HCT116 (cell line): ENCODE measurements at regions not wholly inside any gene's neighbourhood (a gene's known extent, or its start where the extent isn't known, plus 50 kb on each side); places are given as distances from the start of the nearest gene placed in this dataset.

ENCODE experiments used
- ATAC-seq: fragments of 200-7000 bp; cut with Tn5 transposase; 2 replicates; pipeline ENCODE4 v1.9.1; 2020; ENCODE audit warnings: mild to moderate bottlenecking, moderate library complexity
- BruUV-seq: library from RNA; stranded (reverse); fragments of 400-500 nt; replicated peaks from 2 replicates; lab custom pipeline; 2021; lab: Mats Ljungman, UMichigan
- CTCF ChIA-PET: fragments of 300-600 bp; sonication (Branson Sonifier 250); formaldehyde crosslinking; loops from one replicate; lab custom pipeline; 2021; ENCODE audit warnings: antibody characterized with exemption; lab: Charles Lee
- POLR2A ChIA-PET: fragments of 300-600, 350-600 bp; sonication (Branson Sonifier 250); formaldehyde crosslinking; loops from one replicate; lab custom pipeline; 2021; ENCODE audit warnings: antibody characterized with exemption; lab: Charles Lee
- RAD21 ChIA-PET, 2 experiments: fragments of 300-600 bp; sonication (Branson Sonifier 250); formaldehyde crosslinking; loops; one replicate each; lab custom pipeline; 2023; ENCODE audit warnings: low total read pairs in 2 of 2; ENCODE audit not compliant: uncharacterized antibody in 2 of 2, unreplicated experiment in 2 of 2, low non-redundant PET in 1 of 2; lab: Charles Lee
- DNase-seq: peaks from one replicate; pipeline ENCODE4 v3.0.0-alpha.2; 2010; ENCODE audit warnings: low read depth, low spot score
- H2AFZ ChIP-seq: fragments of 200-600 bp; shearing (Covaris generic), sonication (generic); 2 replicates; pipeline ENCODE4 v1.6.1; 2017; ENCODE audit warnings: low read depth, mixed run types, mixed read lengths, antibody characterized with exemption, low read length; ENCODE audit not compliant: poor library complexity, severe bottlenecking
- H3K27ac ChIP-seq: 2 replicates; pipeline ENCODE4 v1.5.1; 2012; ENCODE audit warnings: low read depth, low read length
- H3K27me3 ChIP-seq: fragments of 200-600 bp; sonication (generic); 2 replicates; pipeline ENCODE4 v1.6.1; 2016; ENCODE audit warnings: mixed run types, low read length, mixed read lengths; ENCODE audit not compliant: insufficient read depth
- H3K36me3 ChIP-seq, 2 experiments: fragments of 200-500 bp in 1 of 2; fragments of 200-600 bp in 1 of 2; sonication (Bioruptor generic) in 1 of 2; sonication (generic) in 1 of 2; 2 replicates each; pipeline versions ENCODE4 v1.5.1 to v1.6.1; 2014 to 2016; ENCODE audit warnings: low read length in 2 of 2, inconsistent platforms in 1 of 2, mixed read lengths in 1 of 2, mixed run types in 1 of 2; ENCODE audit not compliant: insufficient read depth in 2 of 2, control insufficient read depth in 1 of 2
- H3K4me1 ChIP-seq, 2 experiments: fragments of 200-600 bp in 1 of 2; sonication (generic) in 1 of 2; 2 replicates each; pipeline versions ENCODE4 v1.5.1 to v1.6.1; 2012 to 2017; ENCODE audit warnings: low read length in 2 of 2, inconsistent platforms in 1 of 2, mild to moderate bottlenecking in 1 of 2, mixed read lengths in 1 of 2, mixed run types in 1 of 2, moderate library complexity in 1 of 2; ENCODE audit not compliant: insufficient read depth in 2 of 2, control insufficient read depth in 1 of 2
- H3K4me2 ChIP-seq: fragments of 200-600 bp; sonication (generic); 2 replicates; pipeline ENCODE4 v1.6.1; 2017; ENCODE audit warnings: mixed run types, low read length, mixed read lengths
- H3K4me3 ChIP-seq, 2 experiments: fragments of 200-600 bp in 1 of 2; sonication (generic) in 1 of 2; replicated peaks in 1 of 2; 2 replicates each; pipeline ENCODE4 v1.5.1; 2011 to 2016; ENCODE audit warnings: low read length in 2 of 2, control low read depth in 1 of 2, low read depth in 1 of 2, mild to moderate bottlenecking in 1 of 2, mixed read lengths in 1 of 2, mixed run types in 1 of 2
- H3K79me2 ChIP-seq: fragments of 200-600 bp; sonication (generic); 2 replicates; pipeline ENCODE4 v1.6.1; 2017; ENCODE audit warnings: mild to moderate bottlenecking, mixed run types, low read length, moderate library complexity, mixed read lengths; ENCODE audit not compliant: insufficient read depth
- H3K9ac ChIP-seq: fragments of 200-600 bp; sonication (generic); 2 replicates; pipeline ENCODE4 v1.6.1; 2016; ENCODE audit warnings: low read length, mixed read lengths
- H3K9me2 ChIP-seq: fragments of 200-600 bp; sonication (generic), shearing (Covaris generic); 2 replicates; pipeline ENCODE4 v1.6.1; 2017; ENCODE audit warnings: mixed run types, mild to moderate bottlenecking, moderate library complexity; ENCODE audit not compliant: insufficient read depth
- H3K9me3 ChIP-seq, 2 experiments: fragments of 200-500 bp in 1 of 2; fragments of 200-600 bp in 1 of 2; sonication (Bioruptor generic) in 1 of 2; sonication (generic) in 1 of 2; 2 replicates each; pipeline ENCODE4 v1.6.1; 2014 to 2017; ENCODE audit warnings: low read length in 2 of 2, mixed read lengths in 2 of 2, inconsistent platforms in 1 of 2, low read depth in 1 of 2, mild to moderate bottlenecking in 1 of 2, mixed run types in 1 of 2, moderate library complexity in 1 of 2; ENCODE audit not compliant: control insufficient read depth in 1 of 2, insufficient read depth in 1 of 2
- H4K20me1 ChIP-seq: fragments of 200-600 bp; sonication (generic), shearing (Covaris generic); 2 replicates; pipeline ENCODE4 v1.6.1; 2017; ENCODE audit warnings: mixed run types, mild to moderate bottlenecking, moderate library complexity; ENCODE audit not compliant: insufficient read depth
- CBX3 ChIP-seq: IDR thresholded peaks from 2 replicates; pipeline ENCODE4 v1.6.1; 2012; ENCODE audit warnings: low read depth
- CEBPB ChIP-seq: IDR thresholded peaks from 2 replicates; pipeline ENCODE4 v1.6.1; 2012; ENCODE audit warnings: low read depth
- EGR1 ChIP-seq: IDR thresholded peaks from 2 replicates; pipeline ENCODE4 v1.6.1; 2012; ENCODE audit warnings: low read depth
- EZH2 ChIP-seq: fragments of 200-600 bp; sonication (generic); IDR thresholded peaks from 2 replicates; pipeline ENCODE4 v1.6.1; 2017; ENCODE audit warnings: antibody characterized with exemption, mixed run types
- EZH2phosphoT487 ChIP-seq: fragments of 200-600 bp; IDR thresholded peaks from 2 replicates; pipeline ENCODE4 v1.6.1; 2018; ENCODE audit warnings: antibody characterized with exemption, borderline replicate concordance
- JUND ChIP-seq: IDR thresholded peaks from 2 replicates; pipeline ENCODE4 v1.6.1; 2012
- POLR2A ChIP-seq: IDR thresholded peaks from 2 replicates; pipeline ENCODE4 v1.7.0; 2011; ENCODE audit warnings: borderline replicate concordance; ENCODE audit not compliant: insufficient read depth, insufficient read length; ENCODE audit errors: extremely low read depth
- POLR2AphosphoS5 ChIP-seq: IDR thresholded peaks from 2 replicates; pipeline ENCODE4 v1.6.1; 2011; ENCODE audit warnings: mild to moderate bottlenecking, low read depth, low read length, moderate library complexity
- RAD21 ChIP-seq: IDR thresholded peaks from 2 replicates; pipeline ENCODE4 v1.6.1; 2012; ENCODE audit warnings: low read depth, mild to moderate bottlenecking
- SIN3A ChIP-seq: IDR thresholded peaks from 2 replicates; pipeline ENCODE4 v1.6.1; 2012; ENCODE audit warnings: low read depth
- SP1 ChIP-seq: IDR thresholded peaks from 2 replicates; pipeline ENCODE4 v1.6.1; 2012; ENCODE audit warnings: low read depth
- TCF7L2 ChIP-seq: IDR thresholded peaks from 2 replicates; pipeline ENCODE4 v1.7.0; 2011; ENCODE audit warnings: borderline replicate concordance, inconsistent platforms; ENCODE audit not compliant: insufficient read depth, insufficient read length; ENCODE audit errors: extremely low read depth
- YY1 ChIP-seq: IDR thresholded peaks from 2 replicates; pipeline ENCODE4 v1.6.1; 2011; ENCODE audit warnings: low read length, low read depth, moderate library complexity, mild to moderate bottlenecking; ENCODE audit not compliant: insufficient replicate concordance; ENCODE audit errors: extremely low read depth
- ZNF274 ChIP-seq: fragments of 200-500 bp; sonication (Bioruptor generic); IDR thresholded peaks from 2 replicates; pipeline ENCODE4 v1.6.1; 2014; ENCODE audit warnings: mild to moderate bottlenecking, low read depth, low read length, inconsistent platforms
- intact Hi-C: fragments of 100-400 bp; cut with micrococcal nuclease; formaldehyde crosslinking; loops from 2 replicates; pipeline ENCODE4 v1.10.0; 2022
- TF ChIP-seq, protein P1 (sequence below): IDR thresholded peaks from 2 replicates; pipeline ENCODE4 v1.6.1; 2012
- TF ChIP-seq, protein P2 (sequence below): IDR thresholded peaks from 2 replicates; pipeline ENCODE4 v1.6.1; 2012
- TF ChIP-seq, protein P3 (sequence below): IDR thresholded peaks from 2 replicates; pipeline ENCODE4 v1.6.1; 2011; ENCODE audit warnings: mild to moderate bottlenecking, low read length, moderate library complexity; ENCODE audit not compliant: insufficient replicate concordance; ENCODE audit errors: extremely low read depth
- TF ChIP-seq, protein P4 (sequence below), 3 experiments: fragments of 200-600 bp in 1 of 3; sonication (generic) in 1 of 3; IDR thresholded peaks in 2 of 3; conservative IDR thresholded peaks in 1 of 3; 2 replicates each; pipeline ENCODE4 v1.5.1; 2012 to 2017; ENCODE audit warnings: low read depth in 2 of 3, low read length in 2 of 3, antibody characterized with exemption in 1 of 3, borderline replicate concordance in 1 of 3, control low read depth in 1 of 3, mild to moderate bottlenecking in 1 of 3, mixed read lengths in 1 of 3, mixed run types in 1 of 3, moderate library complexity in 1 of 3; ENCODE audit not compliant: insufficient read depth in 1 of 3
- TF ChIP-seq, protein P5 (sequence below): IDR thresholded peaks from 2 replicates; pipeline ENCODE4 v1.6.1; 2012; ENCODE audit warnings: low read depth

DNA sequence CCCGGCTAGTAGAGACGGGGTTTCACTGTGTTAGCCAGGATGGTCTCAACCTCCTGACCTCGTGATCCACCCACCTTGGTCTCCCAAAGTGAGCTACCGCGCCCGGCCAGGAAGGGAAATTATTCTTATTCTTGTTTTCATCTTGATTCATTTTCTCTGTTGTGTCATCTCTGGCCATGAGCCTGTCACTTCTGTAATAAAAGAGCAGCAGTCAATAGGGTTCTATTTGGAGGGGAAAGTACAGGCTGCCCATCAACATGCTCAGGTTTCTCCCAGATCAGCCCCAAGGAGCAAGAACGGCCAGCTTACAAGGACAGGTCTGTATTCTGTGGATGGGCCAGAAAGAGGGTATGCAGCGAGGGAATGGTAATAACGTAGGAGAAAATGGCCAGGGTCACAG lies 345.0 kb downstream of the PREX1 start:
- Histone ChIP-seq H3K27me3 (peaks cover 55% of the 10 kb centered on the region), H3K79me2 (no peaks in the 10 kb centered on the region), H3K4me1 (peaks cover 0 to 4% of the 10 kb centered on the region in 2 experiments; a peak in 2 of 4 replicates), H3K9me3 (no peaks in the 10 kb centered on the region), H3K27ac (no peak overlapping the region), H2AFZ (no peak overlapping the region), H3K4me3 (no peak overlapping the region), H4K20me1 (no peaks in the 10 kb centered on the region), H3K36me3 (no peaks in the 10 kb centered on the region), H3K4me2 (no peak overlapping the region), H3K9me2 (no peaks in the 10 kb centered on the region), H3K9ac (no peak overlapping the region)
- RAD21 ChIA-PET, result interaction anchor here in 1 of 2 experiments (0.7 kb wide), 1 partner anchor 431 kb away, joined by 3 read pairs; no protein-coding TSS in a partner anchor
- ATAC-seq, result no peak
- TF ChIP-seq, protein P1, sequence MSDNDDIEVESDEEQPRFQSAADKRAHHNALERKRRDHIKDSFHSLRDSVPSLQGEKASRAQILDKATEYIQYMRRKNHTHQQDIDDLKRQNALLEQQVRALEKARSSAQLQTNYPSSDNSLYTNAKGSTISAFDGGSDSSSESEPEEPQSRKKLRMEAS, result no peak
- TF ChIP-seq RAD21, result no peak
- TF ChIP-seq EZH2, result no peak
- TF ChIP-seq JUND, result no peak
- TF ChIP-seq CEBPB, result no peak
- TF ChIP-seq SP1, result no peak
- TF ChIP-seq, protein P2, sequence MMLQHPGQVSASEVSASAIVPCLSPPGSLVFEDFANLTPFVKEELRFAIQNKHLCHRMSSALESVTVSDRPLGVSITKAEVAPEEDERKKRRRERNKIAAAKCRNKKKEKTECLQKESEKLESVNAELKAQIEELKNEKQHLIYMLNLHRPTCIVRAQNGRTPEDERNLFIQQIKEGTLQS, result no peak
- no peak for TF ChIP-seq EGR1
- no peak for TF ChIP-seq CBX3
- TF ChIP-seq TCF7L2, result no peak
- TF ChIP-seq, protein P3, sequence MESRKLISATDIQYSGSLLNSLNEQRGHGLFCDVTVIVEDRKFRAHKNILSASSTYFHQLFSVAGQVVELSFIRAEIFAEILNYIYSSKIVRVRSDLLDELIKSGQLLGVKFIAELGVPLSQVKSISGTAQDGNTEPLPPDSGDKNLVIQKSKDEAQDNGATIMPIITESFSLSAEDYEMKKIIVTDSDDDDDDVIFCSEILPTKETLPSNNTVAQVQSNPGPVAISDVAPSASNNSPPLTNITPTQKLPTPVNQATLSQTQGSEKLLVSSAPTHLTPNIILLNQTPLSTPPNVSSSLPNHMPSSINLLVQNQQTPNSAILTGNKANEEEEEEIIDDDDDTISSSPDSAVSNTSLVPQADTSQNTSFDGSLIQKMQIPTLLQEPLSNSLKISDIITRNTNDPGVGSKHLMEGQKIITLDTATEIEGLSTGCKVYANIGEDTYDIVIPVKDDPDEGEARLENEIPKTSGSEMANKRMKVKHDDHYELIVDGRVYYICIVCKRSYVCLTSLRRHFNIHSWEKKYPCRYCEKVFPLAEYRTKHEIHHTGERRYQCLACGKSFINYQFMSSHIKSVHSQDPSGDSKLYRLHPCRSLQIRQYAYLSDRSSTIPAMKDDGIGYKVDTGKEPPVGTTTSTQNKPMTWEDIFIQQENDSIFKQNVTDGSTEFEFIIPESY, result no peak
- TF ChIP-seq EZH2phosphoT487, result no peak
- TF ChIP-seq, protein P4, sequence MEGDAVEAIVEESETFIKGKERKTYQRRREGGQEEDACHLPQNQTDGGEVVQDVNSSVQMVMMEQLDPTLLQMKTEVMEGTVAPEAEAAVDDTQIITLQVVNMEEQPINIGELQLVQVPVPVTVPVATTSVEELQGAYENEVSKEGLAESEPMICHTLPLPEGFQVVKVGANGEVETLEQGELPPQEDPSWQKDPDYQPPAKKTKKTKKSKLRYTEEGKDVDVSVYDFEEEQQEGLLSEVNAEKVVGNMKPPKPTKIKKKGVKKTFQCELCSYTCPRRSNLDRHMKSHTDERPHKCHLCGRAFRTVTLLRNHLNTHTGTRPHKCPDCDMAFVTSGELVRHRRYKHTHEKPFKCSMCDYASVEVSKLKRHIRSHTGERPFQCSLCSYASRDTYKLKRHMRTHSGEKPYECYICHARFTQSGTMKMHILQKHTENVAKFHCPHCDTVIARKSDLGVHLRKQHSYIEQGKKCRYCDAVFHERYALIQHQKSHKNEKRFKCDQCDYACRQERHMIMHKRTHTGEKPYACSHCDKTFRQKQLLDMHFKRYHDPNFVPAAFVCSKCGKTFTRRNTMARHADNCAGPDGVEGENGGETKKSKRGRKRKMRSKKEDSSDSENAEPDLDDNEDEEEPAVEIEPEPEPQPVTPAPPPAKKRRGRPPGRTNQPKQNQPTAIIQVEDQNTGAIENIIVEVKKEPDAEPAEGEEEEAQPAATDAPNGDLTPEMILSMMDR (IDR thresholded peaks at IDR 0.05 in 2 of 3, conservative IDR thresholded peaks at IDR 0.05 in 1 of 3; ENCODE audit: borderline replicate concordance in 1 of 3, insufficient read depth in 1 of 3, low read depth in 2 of 3, low read length in 2 of 3), result no peak
- no peak for TF ChIP-seq POLR2A
- no peak for TF ChIP-seq YY1
- TF ChIP-seq, protein P5, sequence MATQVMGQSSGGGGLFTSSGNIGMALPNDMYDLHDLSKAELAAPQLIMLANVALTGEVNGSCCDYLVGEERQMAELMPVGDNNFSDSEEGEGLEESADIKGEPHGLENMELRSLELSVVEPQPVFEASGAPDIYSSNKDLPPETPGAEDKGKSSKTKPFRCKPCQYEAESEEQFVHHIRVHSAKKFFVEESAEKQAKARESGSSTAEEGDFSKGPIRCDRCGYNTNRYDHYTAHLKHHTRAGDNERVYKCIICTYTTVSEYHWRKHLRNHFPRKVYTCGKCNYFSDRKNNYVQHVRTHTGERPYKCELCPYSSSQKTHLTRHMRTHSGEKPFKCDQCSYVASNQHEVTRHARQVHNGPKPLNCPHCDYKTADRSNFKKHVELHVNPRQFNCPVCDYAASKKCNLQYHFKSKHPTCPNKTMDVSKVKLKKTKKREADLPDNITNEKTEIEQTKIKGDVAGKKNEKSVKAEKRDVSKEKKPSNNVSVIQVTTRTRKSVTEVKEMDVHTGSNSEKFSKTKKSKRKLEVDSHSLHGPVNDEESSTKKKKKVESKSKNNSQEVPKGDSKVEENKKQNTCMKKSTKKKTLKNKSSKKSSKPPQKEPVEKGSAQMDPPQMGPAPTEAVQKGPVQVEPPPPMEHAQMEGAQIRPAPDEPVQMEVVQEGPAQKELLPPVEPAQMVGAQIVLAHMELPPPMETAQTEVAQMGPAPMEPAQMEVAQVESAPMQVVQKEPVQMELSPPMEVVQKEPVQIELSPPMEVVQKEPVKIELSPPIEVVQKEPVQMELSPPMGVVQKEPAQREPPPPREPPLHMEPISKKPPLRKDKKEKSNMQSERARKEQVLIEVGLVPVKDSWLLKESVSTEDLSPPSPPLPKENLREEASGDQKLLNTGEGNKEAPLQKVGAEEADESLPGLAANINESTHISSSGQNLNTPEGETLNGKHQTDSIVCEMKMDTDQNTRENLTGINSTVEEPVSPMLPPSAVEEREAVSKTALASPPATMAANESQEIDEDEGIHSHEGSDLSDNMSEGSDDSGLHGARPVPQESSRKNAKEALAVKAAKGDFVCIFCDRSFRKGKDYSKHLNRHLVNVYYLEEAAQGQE, result no peak
- TF ChIP-seq SIN3A, result no peak
- TF ChIP-seq ZNF274, result no peak
- no peak for TF ChIP-seq POLR2AphosphoS5
- CTCF ChIA-PET, result no interaction called here
- BruUV-seq, result no TSS peak
- POLR2A ChIA-PET, result no interaction called here
- no peak for DNase-seq
- intact Hi-C loops, result no loop called here
